Astrocyte of the spinal cord (primary cell): ENCODE measurements at regions not wholly inside any gene's neighbourhood (a gene's known extent, or its start where the extent isn't known, plus 50 kb on each side); places are given as distances from the start of the nearest gene placed in this dataset.

Source experiments
- DNase-seq: peaks from one replicate; pipeline ENCODE4 v3.0.0; 2011; ENCODE audit warnings: low read depth, low spot score
- H3K4me3 ChIP-seq: 2 replicates; pipeline ENCODE4 v1.5.1; 2011; ENCODE audit warnings: low read depth, mild to moderate bottlenecking, low read length, moderate library complexity
- CTCF ChIP-seq: IDR thresholded peaks from 2 replicates; pipeline ENCODE4 v1.5.1; 2012; ENCODE audit warnings: low read depth, mild to moderate bottlenecking, low read length, inconsistent platforms
- in situ Hi-C: cut with HindIII; loops from 2 replicates; pipeline ENCODE4 v1.10.0; 2017; ENCODE audit warnings: low sequenced_read_pairs

- TF ChIP-seq CTCF, result no peak
- in situ Hi-C loops, result no loop called here
- DNase-seq, result no peak
- H3K4me3 ChIP-seq, result no peak overlapping the region
These were observed 386.4 kb downstream of the LMO4 start for GRCh38 chr1:87715052-87715451.

- no peak for TF ChIP-seq CTCF
- no peak for DNase-seq
- in situ Hi-C loops, result no loop called here
- no peak overlapping the region for H3K4me3 ChIP-seq
These were observed 386.8 kb downstream of the LMO4 start for GRCh38 chr1:87715471-87715870.

- in situ Hi-C loops, result no loop called here
- no peak for DNase-seq
- TF ChIP-seq CTCF, result no peak
- H3K4me3 ChIP-seq, result no peak overlapping the region
These were observed 388.5 kb downstream of the LMO4 start for GRCh38 chr1:87717157-87717670.

DNA sequence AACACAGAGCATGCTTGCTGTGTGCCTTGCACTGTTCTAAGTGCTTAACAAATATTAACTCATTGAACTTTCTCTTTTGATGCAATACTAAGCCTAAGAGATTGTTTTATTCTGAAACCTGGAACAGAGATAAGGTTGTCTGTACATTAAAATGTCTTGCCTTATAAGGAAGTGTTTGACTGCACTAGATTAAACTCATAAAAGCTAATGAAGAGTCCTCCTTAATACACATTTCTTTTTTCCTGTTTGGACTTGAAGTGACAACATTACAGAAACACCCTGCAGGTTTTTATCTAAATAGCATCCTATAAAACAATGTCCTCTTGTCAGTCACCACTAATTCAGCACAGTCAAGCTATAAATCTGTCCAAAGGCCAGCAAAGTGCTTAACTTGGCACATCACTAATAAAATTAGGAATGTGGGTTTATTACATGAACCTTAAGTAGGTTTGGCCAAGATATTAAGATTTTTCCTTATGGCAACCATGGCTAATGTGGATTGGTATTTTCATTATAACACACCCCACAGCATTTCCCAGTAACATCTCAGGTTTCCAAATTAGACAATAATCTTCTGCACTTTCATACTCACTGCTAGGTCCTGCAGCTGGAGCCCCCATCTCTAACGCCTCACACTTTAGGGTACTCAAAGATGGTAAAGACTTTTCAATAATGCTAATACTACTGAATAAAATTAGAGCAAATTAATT, 389.7 kb downstream of the LMO4 start:
- in situ Hi-C loops, result no loop called here
- TF ChIP-seq CTCF, result no peak
- no peak overlapping the region for H3K4me3 ChIP-seq
- DNase-seq, result no peak

GRCh38 chr1:87719658-87720057, 391.0 kb downstream of the LMO4 start:
- no peak overlapping the region for H3K4me3 ChIP-seq
- no peak for TF ChIP-seq CTCF
- no peak for DNase-seq
- in situ Hi-C loops, result no loop called here

GRCh38 chr1:87720561-87720960, 391.9 kb downstream of the LMO4 start:
- no peak for DNase-seq
- TF ChIP-seq CTCF, result no peak
- in situ Hi-C loops, result no loop called here
- H3K4me3 ChIP-seq, result no peak overlapping the region
